SH-SY5Y (cell line): ENCODE measurements at regions not wholly inside any gene's neighbourhood (a gene's known extent, or its start where the extent isn't known, plus 50 kb on each side); places are given as distances from the start of the nearest gene placed in this dataset.

ENCODE experiments used
- GATA2 ChIP-seq: IDR thresholded peaks from 2 replicates; pipeline ENCODE4 v1.6.1; 2011; ENCODE audit warnings: mild to moderate bottlenecking, low read depth, low read length
- GATA3 ChIP-seq: IDR thresholded peaks from 2 replicates; pipeline ENCODE4 v1.6.1; 2011; ENCODE audit warnings: low read depth, mild to moderate bottlenecking, low read length, moderate library complexity

DNA sequence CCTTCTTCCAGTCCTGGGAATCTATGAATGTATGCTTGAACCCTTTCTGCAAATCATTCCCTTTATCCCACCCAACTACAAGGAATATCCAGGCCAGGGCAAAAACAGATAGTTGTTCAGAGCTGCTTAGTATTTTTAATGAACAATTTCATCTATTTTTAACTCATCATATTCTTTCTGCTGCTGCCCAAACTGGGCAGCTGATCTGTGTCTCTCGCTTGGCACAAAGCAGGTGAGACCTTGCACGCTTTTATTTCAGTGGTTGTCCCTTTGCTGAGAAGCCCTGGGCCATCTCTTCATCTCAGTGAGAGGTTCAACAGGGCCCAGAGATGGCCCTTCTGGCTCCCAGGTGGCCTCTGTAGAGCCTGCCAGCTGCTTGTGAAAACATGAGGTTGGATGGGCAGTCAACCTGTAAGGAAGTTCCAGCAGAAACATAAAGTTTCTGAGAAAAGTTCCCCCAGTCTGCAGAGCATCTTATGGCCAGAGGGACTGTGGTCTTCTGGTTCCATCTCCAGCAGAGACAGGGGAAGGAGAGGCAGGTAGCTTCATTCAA lies 57.5 kb downstream of the MYCN start:
- TF ChIP-seq GATA3 (no peak), GATA2 (no peak)
